HG03139 (cell line): ENCODE measurements at regions not wholly inside any gene's neighbourhood (a gene's known extent, or its start where the extent isn't known, plus 50 kb on each side); places are given as distances from the start of the nearest gene placed in this dataset.
"Not testable (repeated sequence)": the region's sequence is repeated elsewhere in the genome, so short reads cannot be mapped to it uniquely, and the experiment has no call there.

Experiments used
- ATAC-seq: cut with Tn5 transposase; IDR thresholded peaks from one replicate; pipeline ENCODE4 v1.9.1; 2021; ENCODE audit not compliant: unreplicated experiment

GRCh38 chr12:126908765-126909142 is 1358.2 kb upstream of the TMEM132C start:
- ATAC-seq = no peak

GRCh38 chr12:126910570-126910969 is 1356.4 kb upstream of the TMEM132C start:
- ATAC-seq = no peak

- no peak for ATAC-seq
These were observed 1354.9 kb upstream of the TMEM132C start for GRCh38 chr12:126912111-126912510.

GRCh38 chr12:126914170-126914793 is 1352.7 kb upstream of the TMEM132C start:
- ATAC-seq = no peak

GRCh38 chr12:126915309-126915708 is 1351.7 kb upstream of the TMEM132C start:
- ATAC-seq = no peak

- ATAC-seq = no peak
These were observed 1340.9 kb upstream of the TMEM132C start for GRCh38 chr12:126926023-126926594.

GRCh38 chr12:126930234-126930633 is 1336.7 kb upstream of the TMEM132C start:
- ATAC-seq = no peak

- ATAC-seq = no peak
These were observed 1334.8 kb upstream of the TMEM132C start for GRCh38 chr12:126932156-126932555.

GRCh38 chr12:126935435-126935834 is 1331.5 kb upstream of the TMEM132C start:
- ATAC-seq = no peak

GRCh38 chr12:126936181-126936851 is 1330.7 kb upstream of the TMEM132C start:
- ATAC-seq = no peak

GRCh38 chr12:126937431-126937830 is 1329.5 kb upstream of the TMEM132C start:
- ATAC-seq = no peak

- no peak for ATAC-seq
These were observed 1322.3 kb upstream of the TMEM132C start for GRCh38 chr12:126944684-126945083.

- not testable (repeated sequence) for ATAC-seq
These were observed 1320.0 kb upstream of the TMEM132C start for GRCh38 chr12:126946958-126947357.

- ATAC-seq = no peak
These were observed 1317.4 kb upstream of the TMEM132C start for GRCh38 chr12:126949558-126949957.

- no peak for ATAC-seq
These were observed 1316.7 kb upstream of the TMEM132C start for GRCh38 chr12:126950266-126950665.

GRCh38 chr12:126952096-126953007 is 1314.6 kb upstream of the TMEM132C start:
- no peak for ATAC-seq

GRCh38 chr12:126953365-126953889 is 1313.5 kb upstream of the TMEM132C start:
- no peak for ATAC-seq

GRCh38 chr12:126960221-126960620 is 1306.7 kb upstream of the TMEM132C start:
- no peak for ATAC-seq

GRCh38 chr12:126960709-126961108 is 1306.3 kb upstream of the TMEM132C start:
- ATAC-seq = no peak

- no peak for ATAC-seq
These were observed 1303.1 kb upstream of the TMEM132C start for GRCh38 chr12:126963825-126964224.

- ATAC-seq = no peak
These were observed 1300.5 kb upstream of the TMEM132C start for GRCh38 chr12:126966498-126966897.
